ENCODE measurements at regions not wholly inside any gene's neighbourhood (a gene's known extent, or its start where the extent isn't known, plus 50 kb on each side); places are given as distances from the start of the nearest gene placed in this dataset.
A peak's percentile ranks its signal among the peaks of the same experiment; 100 is the strongest.

DNA sequence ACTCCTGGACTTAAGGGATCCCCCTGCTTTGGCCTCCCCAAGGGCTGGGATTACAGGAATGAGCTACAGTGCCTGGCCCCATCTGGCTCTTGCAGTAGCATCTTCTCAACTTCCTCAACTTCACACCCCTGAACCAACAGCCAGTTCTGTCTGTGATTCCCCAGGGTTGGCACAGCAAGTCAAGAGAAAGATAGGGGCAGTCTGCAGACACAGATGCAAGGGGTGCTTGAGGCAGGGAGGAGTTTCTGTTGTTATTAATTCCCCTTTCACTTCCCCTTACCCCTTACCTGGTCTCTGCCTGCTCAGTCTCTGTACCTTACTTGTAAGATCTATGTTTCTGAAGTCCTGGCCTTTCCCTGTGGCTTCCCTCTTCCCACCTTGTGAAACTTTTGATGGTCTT, 54.1 kb upstream of the MEX3C start (continued):
- no peak for TF ChIP-seq YY1 (IDR thresholded peaks at IDR 0.05; ENCODE audit: insufficient read depth, insufficient replicate concordance, low read depth, low read length)
- no peak for TF ChIP-seq FOXP1 (IDR thresholded peaks at IDR 0.05)
- no peak for TF ChIP-seq FOXP1 (CRISPR knock-in tag; IDR thresholded peaks at IDR 0.05)
- no peak for TF ChIP-seq BHLHE40 (IDR thresholded peaks at IDR 0.05; ENCODE audit: low read length)
- TF ChIP-seq, protein P1, sequence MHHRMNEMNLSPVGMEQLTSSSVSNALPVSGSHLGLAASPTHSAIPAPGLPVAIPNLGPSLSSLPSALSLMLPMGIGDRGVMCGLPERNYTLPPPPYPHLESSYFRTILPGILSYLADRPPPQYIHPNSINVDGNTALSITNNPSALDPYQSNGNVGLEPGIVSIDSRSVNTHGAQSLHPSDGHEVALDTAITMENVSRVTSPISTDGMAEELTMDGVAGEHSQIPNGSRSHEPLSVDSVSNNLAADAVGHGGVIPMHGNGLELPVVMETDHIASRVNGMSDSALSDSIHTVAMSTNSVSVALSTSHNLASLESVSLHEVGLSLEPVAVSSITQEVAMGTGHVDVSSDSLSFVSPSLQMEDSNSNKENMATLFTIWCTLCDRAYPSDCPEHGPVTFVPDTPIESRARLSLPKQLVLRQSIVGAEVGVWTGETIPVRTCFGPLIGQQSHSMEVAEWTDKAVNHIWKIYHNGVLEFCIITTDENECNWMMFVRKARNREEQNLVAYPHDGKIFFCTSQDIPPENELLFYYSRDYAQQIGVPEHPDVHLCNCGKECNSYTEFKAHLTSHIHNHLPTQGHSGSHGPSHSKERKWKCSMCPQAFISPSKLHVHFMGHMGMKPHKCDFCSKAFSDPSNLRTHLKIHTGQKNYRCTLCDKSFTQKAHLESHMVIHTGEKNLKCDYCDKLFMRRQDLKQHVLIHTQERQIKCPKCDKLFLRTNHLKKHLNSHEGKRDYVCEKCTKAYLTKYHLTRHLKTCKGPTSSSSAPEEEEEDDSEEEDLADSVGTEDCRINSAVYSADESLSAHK (CRISPR knock-in tag; IDR thresholded peaks at IDR 0.05; ENCODE audit: borderline replicate concordance), result no peak
- TF ChIP-seq ZBTB38 (CRISPR knock-in tag; IDR thresholded peaks at IDR 0.05), result no peak
- TF ChIP-seq MXI1 (IDR thresholded peaks at IDR 0.05; ENCODE audit: borderline replicate concordance, low read depth, low read length), result no peak
- TF ChIP-seq HOXA9 (CRISPR knock-in tag; IDR thresholded peaks at IDR 0.05; ENCODE audit: borderline replicate concordance), result no peak
- TF ChIP-seq SCMH1 (CRISPR knock-in tag; IDR thresholded peaks at IDR 0.05; ENCODE audit: borderline replicate concordance), result no peak
- no peak for TF ChIP-seq ZKSCAN8 (CRISPR knock-in tag; IDR thresholded peaks at IDR 0.05; ENCODE audit: borderline replicate concordance)

DNA sequence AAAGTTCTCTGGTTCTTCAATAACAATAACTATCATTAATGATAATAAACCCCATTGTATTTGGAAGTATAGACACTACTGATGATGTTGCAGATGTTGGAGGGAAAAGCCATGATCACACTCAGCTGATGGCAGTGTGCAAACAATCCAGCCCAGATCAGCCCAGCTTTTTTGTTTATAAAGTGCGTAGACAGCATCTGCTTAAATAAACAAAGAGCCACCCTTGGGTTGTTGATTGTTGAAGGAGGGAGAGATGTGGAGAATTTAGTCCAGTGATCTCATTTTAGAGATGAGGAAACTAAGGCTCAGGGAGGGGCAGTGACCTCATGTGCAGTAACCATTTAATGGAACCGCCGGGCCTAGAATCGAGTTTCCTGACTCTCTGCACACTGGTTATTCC, 56.0 kb upstream of the MEX3C start:
- ATAC-seq, result no peak; the same call in 2 of the 3 replicates
- H3K4me3 ChIP-seq (replicated peaks in 1 of 3; ENCODE audit: insufficient read depth in 1 of 3, low read depth in 2 of 3, low read length in 3 of 3), result no peak overlapping the region
- ChIA-PET CTCF (ENCODE audit: low intra/inter-chr PET ratio, low total read pairs) (no interaction called here), POLR2A (no interaction called here)
- no peaks in the 10 kb centered on the region for H4K20me1 ChIP-seq (ENCODE audit: insufficient read depth, low read length)
- no peaks in the 10 kb centered on the region for H3K36me3 ChIP-seq (replicated peaks in 1 of 2; ENCODE audit: control insufficient read depth in 1 of 2, insufficient read depth in 2 of 2, low read length in 2 of 2)
- H3K9me3 ChIP-seq (ENCODE audit: low read length), result no peaks in the 10 kb centered on the region
- peak; percentile 9 for DNase-seq (ENCODE audit: low spot score)
- no TSS peak for BruUV-seq (replicated peaks)
- in situ Hi-C loops (cut with HindIII; ENCODE audit: extremely low pct_ligation_motif_present, low pct_unique_long_range_greater_than_20kb) (no loop called here), intact Hi-C loops (cut with micrococcal nuclease; ENCODE audit: unreplicated experiment) (no loop called here)
- no peak overlapping the region for H3K9ac ChIP-seq (ENCODE audit: insufficient read depth, low read depth, low read length)
- TF ChIP-seq CBX5 (CRISPR knock-in tag; IDR thresholded peaks at IDR 0.05; ENCODE audit: borderline replicate concordance) (no peak), ZNF431 (CRISPR knock-in tag; IDR thresholded peaks at IDR 0.05; ENCODE audit: borderline replicate concordance, low read depth) (no peak), ZNF205 (CRISPR knock-in tag; IDR thresholded peaks at IDR 0.05) (no peak), RNF2 (conservative IDR thresholded peaks at IDR 0.05; ENCODE audit: low read depth) (no peak), MIER3 (CRISPR knock-in tag; IDR thresholded peaks at IDR 0.05; ENCODE audit: borderline replicate concordance) (no peak), FOXK1 (CRISPR knock-in tag; IDR thresholded peaks at IDR 0.05; ENCODE audit: borderline replicate concordance, low read depth) (no peak), ZNF644 (CRISPR knock-in tag; IDR thresholded peaks at IDR 0.05; ENCODE audit: low read depth) (no peak), HMG20A (CRISPR knock-in tag; IDR thresholded peaks at IDR 0.05; ENCODE audit: borderline replicate concordance) (no peak), ZNF510 (CRISPR knock-in tag; IDR thresholded peaks at IDR 0.05; ENCODE audit: low read depth) (no peak)
- TF ChIP-seq, protein P2, sequence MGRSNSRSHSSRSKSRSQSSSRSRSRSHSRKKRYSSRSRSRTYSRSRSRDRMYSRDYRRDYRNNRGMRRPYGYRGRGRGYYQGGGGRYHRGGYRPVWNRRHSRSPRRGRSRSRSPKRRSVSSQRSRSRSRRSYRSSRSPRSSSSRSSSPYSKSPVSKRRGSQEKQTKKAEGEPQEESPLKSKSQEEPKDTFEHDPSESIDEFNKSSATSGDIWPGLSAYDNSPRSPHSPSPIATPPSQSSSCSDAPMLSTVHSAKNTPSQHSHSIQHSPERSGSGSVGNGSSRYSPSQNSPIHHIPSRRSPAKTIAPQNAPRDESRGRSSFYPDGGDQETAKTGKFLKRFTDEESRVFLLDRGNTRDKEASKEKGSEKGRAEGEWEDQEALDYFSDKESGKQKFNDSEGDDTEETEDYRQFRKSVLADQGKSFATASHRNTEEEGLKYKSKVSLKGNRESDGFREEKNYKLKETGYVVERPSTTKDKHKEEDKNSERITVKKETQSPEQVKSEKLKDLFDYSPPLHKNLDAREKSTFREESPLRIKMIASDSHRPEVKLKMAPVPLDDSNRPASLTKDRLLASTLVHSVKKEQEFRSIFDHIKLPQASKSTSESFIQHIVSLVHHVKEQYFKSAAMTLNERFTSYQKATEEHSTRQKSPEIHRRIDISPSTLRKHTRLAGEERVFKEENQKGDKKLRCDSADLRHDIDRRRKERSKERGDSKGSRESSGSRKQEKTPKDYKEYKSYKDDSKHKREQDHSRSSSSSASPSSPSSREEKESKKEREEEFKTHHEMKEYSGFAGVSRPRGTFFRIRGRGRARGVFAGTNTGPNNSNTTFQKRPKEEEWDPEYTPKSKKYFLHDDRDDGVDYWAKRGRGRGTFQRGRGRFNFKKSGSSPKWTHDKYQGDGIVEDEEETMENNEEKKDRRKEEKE (IDR thresholded peaks at IDR 0.05), result no peak
- no peak overlapping the region for H3K4me2 ChIP-seq (ENCODE audit: low read depth, low read length)
- no peaks in the 10 kb centered on the region for H3K79me2 ChIP-seq (ENCODE audit: insufficient read depth, low read length)
- H3K4me1 ChIP-seq (ENCODE audit: insufficient read depth, low read length), result peaks cover 23% of the 10 kb centered on the region
- FAIRE-seq, result no peak
- no peak overlapping the region for H3K27ac ChIP-seq (ENCODE audit: extremely low read length, insufficient read depth, low read length)
- H2AFZ ChIP-seq (ENCODE audit: low read length), result no peak overlapping the region
- WGBS (ENCODE audit: low lambda C conversion rate), result 65% methylated on average over 4 of the region's 4 CpGs
- no peaks in the 10 kb centered on the region for H3K27me3 ChIP-seq (ENCODE audit: control insufficient read depth in 1 of 2, insufficient read depth in 2 of 2, low read length in 2 of 2)

Measured in HepG2 (cell line).